SKM-1 (cell line): ENCODE measurements at regions not wholly inside any gene's neighbourhood (a gene's known extent, or its start where the extent isn't known, plus 50 kb on each side); places are given as distances from the start of the nearest gene placed in this dataset.

Experiments used
- DNase-seq: peaks from one replicate; lab custom pipeline; 2025; ENCODE audit not compliant: unreplicated experiment; lab: John Stamatoyannopoulos, UW

- no peak for DNase-seq
These were observed 377.8 kb downstream of the PCDH7 start for GRCh38 chr4:31097999-31098398.

- no peak for DNase-seq
These were observed 380.4 kb downstream of the PCDH7 start for GRCh38 chr4:31100536-31100935.

- DNase-seq: no peak
These were observed 383.9 kb downstream of the PCDH7 start for GRCh38 chr4:31104043-31104442.

GRCh38 chr4:31104577-31104976 lies 384.4 kb downstream of the PCDH7 start:
- DNase-seq: no peak

- DNase-seq: no peak
These were observed 386.2 kb downstream of the PCDH7 start for GRCh38 chr4:31106419-31106818.

- DNase-seq: no peak
These were observed 387.2 kb downstream of the PCDH7 start for GRCh38 chr4:31107362-31107761.

- no peak for DNase-seq
These were observed 388.6 kb downstream of the PCDH7 start for GRCh38 chr4:31108762-31109161.

- DNase-seq: no peak
These were observed 391.6 kb downstream of the PCDH7 start for GRCh38 chr4:31111790-31112189.

GRCh38 chr4:31114816-31115215 lies 394.6 kb downstream of the PCDH7 start:
- no peak for DNase-seq

GRCh38 chr4:31124008-31124585 lies 403.9 kb downstream of the PCDH7 start:
- DNase-seq: no peak

GRCh38 chr4:31125061-31125460 lies 404.9 kb downstream of the PCDH7 start:
- DNase-seq: no peak

GRCh38 chr4:31125496-31125895 lies 405.3 kb downstream of the PCDH7 start:
- DNase-seq: no peak

GRCh38 chr4:31126881-31127398 lies 406.8 kb downstream of the PCDH7 start:
- DNase-seq: no peak

- DNase-seq: no peak
These were observed 410.8 kb downstream of the PCDH7 start for GRCh38 chr4:31130930-31131329.

- no peak for DNase-seq
These were observed 414.6 kb downstream of the PCDH7 start for GRCh38 chr4:31134720-31135119.

- DNase-seq: no peak
These were observed 419.6 kb downstream of the PCDH7 start for GRCh38 chr4:31139767-31140166.

GRCh38 chr4:31141095-31141831 lies 421.1 kb downstream of the PCDH7 start:
- no peak for DNase-seq

- DNase-seq: no peak
These were observed 421.6 kb downstream of the PCDH7 start for GRCh38 chr4:31141832-31142142.

GRCh38 chr4:31146366-31146765 lies 426.2 kb downstream of the PCDH7 start:
- DNase-seq: no peak

GRCh38 chr4:31148990-31149389 lies 428.8 kb downstream of the PCDH7 start:
- no peak for DNase-seq

- no peak for DNase-seq
These were observed 436.1 kb downstream of the PCDH7 start for GRCh38 chr4:31156221-31156620.

GRCh38 chr4:31160146-31160545 lies 440.0 kb downstream of the PCDH7 start:
- DNase-seq: no peak

GRCh38 chr4:31169846-31170245 lies 449.7 kb downstream of the PCDH7 start:
- DNase-seq: no peak
